ENCODE measurements at regions not wholly inside any gene's neighbourhood (a gene's known extent, or its start where the extent isn't known, plus 50 kb on each side); places are given as distances from the start of the nearest gene placed in this dataset.
"Not testable (repeated sequence)": the region's sequence is repeated elsewhere in the genome, so short reads cannot be mapped to it uniquely, and the experiment has no call there.

- no peak for DNase-seq
These were observed 266.0 kb upstream of the ID4 start for GRCh38 chr6:19571176-19571575.

- no peak for DNase-seq
These were observed 258.7 kb upstream of the ID4 start for GRCh38 chr6:19578481-19578880.

- DNase-seq, result not testable (repeated sequence)
These were observed 253.0 kb upstream of the ID4 start for GRCh38 chr6:19584207-19584606.

GRCh38 chr6:19587238-19587942 is 249.8 kb upstream of the ID4 start:
- no peak for DNase-seq

GRCh38 chr6:19590501-19591131 is 246.6 kb upstream of the ID4 start:
- no peak for DNase-seq

- DNase-seq, result no peak
These were observed 239.3 kb upstream of the ID4 start for GRCh38 chr6:19597809-19598320.

- DNase-seq, result no peak
These were observed 237.2 kb upstream of the ID4 start for GRCh38 chr6:19599796-19600464.

GRCh38 chr6:19602434-19603013 is 234.6 kb upstream of the ID4 start:
- no peak for DNase-seq

GRCh38 chr6:19603721-19604120 is 233.4 kb upstream of the ID4 start:
- DNase-seq, result no peak

GRCh38 chr6:19605624-19606023 is 231.5 kb upstream of the ID4 start:
- DNase-seq, result no peak

GRCh38 chr6:19608546-19608945 is 228.6 kb upstream of the ID4 start:
- DNase-seq, result no peak

- DNase-seq, result no peak
These were observed 227.1 kb upstream of the ID4 start for GRCh38 chr6:19609972-19610641.

- DNase-seq, result not testable (repeated sequence)
These were observed 224.3 kb upstream of the ID4 start for GRCh38 chr6:19612672-19613466.

GRCh38 chr6:19613678-19614077 is 223.5 kb upstream of the ID4 start:
- DNase-seq, result no peak

GRCh38 chr6:19616022-19616421 is 221.1 kb upstream of the ID4 start:
- DNase-seq, result no peak

- no peak for DNase-seq
These were observed 204.9 kb upstream of the ID4 start for GRCh38 chr6:19632230-19632629.

- no peak for DNase-seq
These were observed 204.4 kb upstream of the ID4 start for GRCh38 chr6:19632786-19633185.

GRCh38 chr6:19635728-19636127 is 201.4 kb upstream of the ID4 start:
- DNase-seq, result no peak

GRCh38 chr6:19637010-19637409 is 200.2 kb upstream of the ID4 start:
- no peak for DNase-seq

GRCh38 chr6:19638931-19639330 is 198.2 kb upstream of the ID4 start:
- DNase-seq, result no peak

- DNase-seq, result no peak
These were observed 193.9 kb upstream of the ID4 start for GRCh38 chr6:19643287-19643686.

GRCh38 chr6:19643713-19644112 is 193.5 kb upstream of the ID4 start:
- DNase-seq, result no peak
